PC-9 (cell line): ENCODE measurements at regions not wholly inside any gene's neighbourhood (a gene's known extent, or its start where the extent isn't known, plus 50 kb on each side); places are given as distances from the start of the nearest gene placed in this dataset.

Experiments
- BruUV-seq: library from RNA; stranded (reverse); fragments of 400-500 nt; replicated peaks from 2 replicates; lab custom pipeline; 2021; lab: Mats Ljungman, UMichigan
- CTCF ChIA-PET: fragments of 300-600 bp; sonication (Branson Sonifier 250); formaldehyde crosslinking; loops from one replicate; lab custom pipeline; 2022; ENCODE audit warnings: antibody characterized with exemption; lab: Charles Lee
- POLR2A ChIA-PET: fragments of 300-600 bp; sonication (Branson Sonifier 250); formaldehyde crosslinking; loops from one replicate; lab custom pipeline; 2022; ENCODE audit warnings: antibody characterized with exemption; ENCODE audit not compliant: unreplicated experiment; lab: Charles Lee
- DNase-seq, 2 experiments: peaks; one replicate each; pipeline versions ENCODE4 v3.0.0 to v3.0.0-alpha.2; 2015 to 2022; ENCODE audit warnings: mixed read lengths in 1 of 2
- H2AFZ ChIP-seq: fragments of 200-600 bp; sonication (generic); 2 replicates; pipeline ENCODE4 v1.8.1; 2017; ENCODE audit warnings: antibody characterized with exemption
- H3F3A ChIP-seq: fragments of 200-600 bp; sonication (generic); 2 replicates; pipeline ENCODE4 v1.8.1; 2017; ENCODE audit warnings: antibody characterized with exemption, mild to moderate bottlenecking, low read depth; ENCODE audit not compliant: insufficient read depth
- H3K27ac ChIP-seq: fragments of 200-600 bp; sonication (generic); 2 replicates; pipeline ENCODE4 v1.6.1; 2016; ENCODE audit warnings: mixed run types
- H3K27me3 ChIP-seq: fragments of 200-600 bp; sonication (generic); 2 replicates; pipeline ENCODE4 v1.6.1; 2016; ENCODE audit warnings: low read depth, mixed run types; ENCODE audit not compliant: insufficient read depth
- H3K36me3 ChIP-seq: fragments of 200-600 bp; sonication (generic); 2 replicates; pipeline ENCODE4 v1.6.1; 2016; ENCODE audit warnings: low read depth, mixed run types
- H3K4me1 ChIP-seq: fragments of 200-600 bp; sonication (generic); replicated peaks from 2 replicates; pipeline ENCODE4 v1.6.1; 2016; ENCODE audit warnings: mixed run types; ENCODE audit not compliant: insufficient read depth
- H3K4me2 ChIP-seq: fragments of 200-600 bp; sonication (generic); 2 replicates; pipeline ENCODE4 v1.6.1; 2017; ENCODE audit warnings: mixed run types
- H3K4me3 ChIP-seq: fragments of 200-600 bp; sonication (generic); 2 replicates; pipeline ENCODE4 v1.6.1; 2016; ENCODE audit warnings: mixed run types
- H3K79me2 ChIP-seq: fragments of 200-600 bp; sonication (generic); 2 replicates; pipeline ENCODE4 v1.6.1; 2017; ENCODE audit warnings: low read depth, mixed run types
- H3K9me2 ChIP-seq: fragments of 200-600 bp; sonication (generic); 2 replicates; pipeline ENCODE4 v1.8.1; 2017; ENCODE audit warnings: mild to moderate bottlenecking; ENCODE audit not compliant: insufficient read depth
- H3K9me3 ChIP-seq: fragments of 200-600 bp; sonication (generic); 2 replicates; pipeline ENCODE4 v1.8.1; 2016; ENCODE audit warnings: low read depth; ENCODE audit not compliant: insufficient read depth
- H4K20me1 ChIP-seq: fragments of 200-600 bp; sonication (generic); 2 replicates; pipeline ENCODE4 v1.8.1; 2017; ENCODE audit not compliant: insufficient read depth
- CTCF ChIP-seq: fragments of 200-600 bp; sonication (generic); conservative IDR thresholded peaks from 2 replicates; pipeline ENCODE4 v1.6.1; 2017; ENCODE audit warnings: mixed run types, antibody characterized with exemption, mild to moderate bottlenecking, moderate library complexity
- EZH2 ChIP-seq: fragments of 200-600 bp; sonication (generic); IDR thresholded peaks from 2 replicates; pipeline ENCODE4 v1.8.0; 2017; ENCODE audit warnings: antibody characterized with exemption, low read depth
- intact Hi-C: fragments of 100-400 bp; cut with micrococcal nuclease; formaldehyde crosslinking; loops from one replicate; pipeline ENCODE4 v1.10.0; 2022; ENCODE audit not compliant: unreplicated experiment

DNA sequence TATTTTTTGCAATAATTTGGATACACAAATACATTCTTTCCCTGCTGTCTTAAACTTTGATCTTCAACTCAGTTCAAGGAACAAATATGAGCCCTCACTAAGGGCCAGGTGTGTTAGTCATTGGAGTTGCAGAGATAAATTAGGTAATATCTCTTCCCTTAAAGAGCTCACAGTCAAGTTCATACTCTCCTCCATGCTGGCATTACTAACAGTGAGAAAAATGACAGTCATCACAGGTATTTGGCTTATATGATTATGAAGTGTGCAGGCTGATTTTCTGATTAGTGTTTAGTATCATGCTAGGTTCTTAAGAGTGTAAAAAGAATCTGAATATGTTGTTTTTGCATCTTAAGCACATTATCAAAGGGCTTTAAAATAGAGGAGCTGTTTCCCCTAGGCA lies 594.7 kb downstream of the CCER1 start:
- Histone ChIP-seq H3K27ac (no peak overlapping the region), H3K9me2 (0 out of 2 replicates have a peak, but pooled peaks cover 4% of the 10 kb centered on the region), H3K4me1 (no peaks in the 10 kb centered on the region), H3K79me2 (no peaks in the 10 kb centered on the region), H3K4me3 (no peak overlapping the region), H3K36me3 (no peaks in the 10 kb centered on the region), H3F3A (no peaks in the 10 kb centered on the region), H2AFZ (no peak overlapping the region), H3K9me3 (no peaks in the 10 kb centered on the region), H3K27me3 (no peaks in the 10 kb centered on the region), H3K4me2 (no peak overlapping the region), H4K20me1 (no peaks in the 10 kb centered on the region)
- POLR2A ChIA-PET, result no interaction called here
- intact Hi-C loops, result no loop called here
- CTCF ChIA-PET, result no interaction called here
- TF ChIP-seq EZH2 (no peak), CTCF (no peak)
- DNase-seq, result no peak
- no TSS peak for BruUV-seq

GRCh38 chr12:90355711-90356355 lies 599.1 kb downstream of the CCER1 start:
- Histone ChIP-seq H3K9me3 (no peaks in the 10 kb centered on the region), H4K20me1 (no peaks in the 10 kb centered on the region), H3K27ac (no peak overlapping the region), H3K4me1 (no peaks in the 10 kb centered on the region), H3K27me3 (no peaks in the 10 kb centered on the region), H2AFZ (no peak overlapping the region), H3K4me3 (no peak overlapping the region), H3K79me2 (no peaks in the 10 kb centered on the region), H3K36me3 (no peaks in the 10 kb centered on the region), H3K9me2 (0 out of 2 replicates have a peak, but pooled peaks cover 4% of the 10 kb centered on the region), H3K4me2 (no peak overlapping the region), H3F3A (no peaks in the 10 kb centered on the region)
- CTCF ChIA-PET, result no interaction called here
- intact Hi-C loops, result no loop called here
- POLR2A ChIA-PET, result no interaction called here
- TF ChIP-seq CTCF (no peak), EZH2 (no peak)
- BruUV-seq, result no TSS peak
- DNase-seq, result no peak

- Histone ChIP-seq H4K20me1 (no peaks in the 10 kb centered on the region), H3F3A (no peaks in the 10 kb centered on the region), H3K36me3 (no peaks in the 10 kb centered on the region), H3K27ac (no peak overlapping the region), H3K79me2 (no peaks in the 10 kb centered on the region), H3K4me2 (no peak overlapping the region), H3K27me3 (no peaks in the 10 kb centered on the region), H3K4me3 (no peak overlapping the region), H3K4me1 (no peaks in the 10 kb centered on the region), H2AFZ (no peak overlapping the region), H3K9me2 (no peaks in the 10 kb centered on the region), H3K9me3 (no peaks in the 10 kb centered on the region)
- intact Hi-C loops, result no loop called here
- TF ChIP-seq CTCF, result no peak
- no peak for TF ChIP-seq EZH2
- DNase-seq, result no peak
- POLR2A ChIA-PET, result no interaction called here
- CTCF ChIA-PET, result no interaction called here
- no TSS peak for BruUV-seq
Measured at GRCh38 chr12:90343966-90344365, 611.0 kb downstream of the CCER1 start.
